NCI-H748 (cell line): ENCODE measurements at regions not wholly inside any gene's neighbourhood (a gene's known extent, or its start where the extent isn't known, plus 50 kb on each side); places are given as distances from the start of the nearest gene placed in this dataset.
"Not testable (repeated sequence)": the region's sequence is repeated elsewhere in the genome, so short reads cannot be mapped to it uniquely, and the experiment has no call there.

Experiments used
- DNase-seq: peaks from one replicate; lab custom pipeline; 2025; ENCODE audit not compliant: unreplicated experiment; lab: John Stamatoyannopoulos, UW

GRCh38 chr15:99454941-99455788 is 110.6 kb upstream of the MEF2A start:
- DNase-seq: no peak

- no peak for DNase-seq
These were observed 110.0 kb upstream of the MEF2A start for GRCh38 chr15:99455789-99456160.

DNA sequence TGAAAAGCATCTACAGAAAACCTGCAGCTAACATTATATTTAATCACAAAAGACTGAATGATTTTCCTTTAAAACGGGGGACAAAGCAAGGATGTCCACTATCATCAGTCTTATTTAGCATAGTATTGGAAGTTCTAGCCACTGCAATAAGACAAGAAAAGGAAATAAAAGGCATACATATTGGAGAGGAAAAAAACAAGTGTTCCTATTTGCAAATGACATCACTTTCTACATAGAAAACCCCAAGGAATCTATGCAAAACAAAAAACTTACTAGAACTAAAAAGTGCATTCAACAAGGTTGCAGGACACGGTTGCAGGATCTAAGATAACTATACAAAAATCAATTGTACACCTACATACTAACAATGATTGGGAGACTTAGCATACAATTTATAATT is 101.6 kb upstream of the MEF2A start:
- no peak for DNase-seq

DNA sequence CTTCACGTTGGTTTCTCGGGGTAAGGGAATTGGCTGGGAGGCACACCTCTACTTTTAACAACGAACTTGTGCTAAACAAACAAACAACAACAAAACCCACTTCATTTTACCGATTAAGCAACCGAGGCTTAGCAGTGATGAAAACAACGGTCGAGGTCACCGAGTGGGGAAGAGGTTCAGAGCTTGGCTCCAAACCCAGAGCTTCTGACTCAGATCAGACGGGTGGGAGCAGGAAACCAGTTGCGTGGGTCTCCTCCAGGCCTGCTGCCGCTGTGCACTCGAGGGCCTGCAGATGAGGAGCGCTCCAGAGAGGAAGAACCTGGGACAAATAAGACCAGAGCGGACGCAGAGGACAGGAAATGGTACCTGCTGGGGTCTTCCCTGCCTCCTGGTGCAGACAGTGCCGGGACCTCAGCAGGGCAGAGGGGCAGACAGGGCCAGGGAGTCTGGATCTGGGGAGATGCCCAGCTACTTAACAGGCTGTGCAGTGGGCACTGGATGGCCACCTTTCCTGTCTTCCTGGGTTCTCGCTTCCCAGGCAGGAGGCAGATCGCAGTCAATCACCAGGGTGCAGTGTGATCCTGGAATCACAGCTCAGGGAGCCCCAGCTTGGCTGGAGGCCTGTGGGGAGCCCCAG is 99.0 kb upstream of the MEF2A start:
- no peak for DNase-seq

- no peak for DNase-seq
These were observed 98.5 kb upstream of the MEF2A start for GRCh38 chr15:99467338-99467720.

DNA sequence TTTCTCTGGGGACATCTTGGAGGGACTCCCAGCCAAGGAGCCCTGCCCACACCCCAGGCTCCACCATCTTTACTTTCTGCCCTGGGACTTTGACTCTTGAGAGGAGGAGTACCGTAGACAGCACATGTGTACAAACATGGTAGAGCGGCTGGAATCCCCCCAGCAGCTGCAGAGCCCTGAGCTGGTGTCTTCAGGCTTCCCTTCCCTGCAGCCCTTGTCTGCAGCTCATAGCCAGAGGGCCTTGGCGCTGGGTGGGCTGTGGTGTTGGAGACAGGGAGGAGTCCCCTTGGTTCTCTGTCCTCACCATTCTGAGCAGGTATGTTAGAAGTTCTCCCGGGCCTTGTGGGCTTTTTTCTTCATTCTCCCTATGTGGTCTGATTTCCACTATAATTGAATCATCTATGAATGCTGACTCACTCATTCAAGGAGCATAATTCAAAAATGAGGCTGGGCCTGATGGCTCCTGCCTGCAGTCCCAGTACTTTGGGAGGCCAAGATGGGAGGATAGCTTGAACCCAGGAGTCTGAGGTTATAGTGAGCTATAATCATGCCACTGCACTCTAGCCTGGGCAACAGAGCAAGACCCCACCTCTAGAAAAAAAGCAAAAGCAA is 97.8 kb upstream of the MEF2A start:
- DNase-seq: no peak

DNA sequence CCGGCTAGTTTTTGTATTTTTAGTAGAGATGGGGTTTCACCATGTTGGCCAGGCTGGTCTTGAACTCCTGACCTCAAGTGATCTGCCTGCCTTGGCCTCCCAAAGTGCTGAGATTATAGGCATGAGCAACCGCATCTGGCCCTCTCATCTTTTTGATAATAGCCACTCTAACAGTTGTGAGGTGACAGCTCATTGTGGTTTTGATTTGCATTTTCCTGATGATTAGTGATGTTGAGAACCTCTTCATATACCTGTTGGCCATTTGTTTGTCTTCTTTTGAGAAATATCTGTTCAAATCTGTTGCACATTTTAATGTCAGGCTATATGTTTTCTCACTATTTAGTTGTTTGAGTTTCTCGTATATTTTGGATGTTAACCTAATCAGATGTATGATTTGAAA is 95.6 kb upstream of the MEF2A start:
- not testable (repeated sequence) for DNase-seq

- DNase-seq: no peak
These were observed 93.2 kb upstream of the MEF2A start for GRCh38 chr15:99472416-99473145.

DNA sequence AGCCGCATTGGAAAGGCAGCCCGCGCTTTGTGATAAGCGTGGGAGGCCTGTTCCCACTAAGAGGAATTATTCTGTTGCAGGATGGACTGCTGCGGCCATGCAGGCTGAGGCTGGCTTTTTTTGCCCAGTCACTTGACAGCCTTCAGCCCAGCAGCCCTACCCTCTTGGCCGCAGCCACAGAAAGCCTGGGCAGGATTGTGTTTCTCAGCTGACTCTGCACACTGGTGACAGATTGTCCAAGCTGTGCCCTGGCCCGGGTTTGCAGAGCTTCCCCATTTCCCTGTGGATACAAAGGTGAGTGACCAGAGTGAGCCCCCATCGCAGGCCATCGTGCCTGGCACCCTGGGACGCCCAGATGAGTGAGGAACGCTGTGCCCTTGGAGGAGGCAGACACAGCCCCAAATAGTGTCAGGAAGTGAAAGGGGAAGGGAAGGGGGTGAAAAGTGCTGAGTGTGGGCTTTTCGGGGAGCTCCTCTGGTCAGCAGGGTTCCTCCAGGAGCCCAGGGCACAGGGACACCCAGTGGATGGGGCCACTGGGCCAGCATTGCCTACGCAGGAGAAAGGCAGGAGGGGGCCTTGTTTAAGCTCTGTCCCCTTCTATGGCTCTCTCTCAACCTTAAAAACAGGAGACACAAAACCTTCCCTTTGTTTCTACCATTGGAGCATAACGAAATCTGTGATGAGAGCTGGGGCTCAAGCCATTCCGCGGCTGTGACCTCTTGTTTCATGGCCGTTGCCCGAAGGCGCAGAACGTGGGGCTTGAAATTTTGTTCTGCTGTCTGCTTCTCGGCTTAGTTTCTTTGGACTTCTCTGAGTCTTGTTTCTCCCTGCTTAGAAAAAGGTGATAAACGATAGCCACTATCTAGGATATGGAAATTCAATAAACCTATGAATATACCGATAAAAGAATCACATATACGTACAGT is 91.5 kb upstream of the MEF2A start:
- DNase-seq: no peak

GRCh38 chr15:99474909-99475753 is 90.7 kb upstream of the MEF2A start:
- no peak for DNase-seq

DNA sequence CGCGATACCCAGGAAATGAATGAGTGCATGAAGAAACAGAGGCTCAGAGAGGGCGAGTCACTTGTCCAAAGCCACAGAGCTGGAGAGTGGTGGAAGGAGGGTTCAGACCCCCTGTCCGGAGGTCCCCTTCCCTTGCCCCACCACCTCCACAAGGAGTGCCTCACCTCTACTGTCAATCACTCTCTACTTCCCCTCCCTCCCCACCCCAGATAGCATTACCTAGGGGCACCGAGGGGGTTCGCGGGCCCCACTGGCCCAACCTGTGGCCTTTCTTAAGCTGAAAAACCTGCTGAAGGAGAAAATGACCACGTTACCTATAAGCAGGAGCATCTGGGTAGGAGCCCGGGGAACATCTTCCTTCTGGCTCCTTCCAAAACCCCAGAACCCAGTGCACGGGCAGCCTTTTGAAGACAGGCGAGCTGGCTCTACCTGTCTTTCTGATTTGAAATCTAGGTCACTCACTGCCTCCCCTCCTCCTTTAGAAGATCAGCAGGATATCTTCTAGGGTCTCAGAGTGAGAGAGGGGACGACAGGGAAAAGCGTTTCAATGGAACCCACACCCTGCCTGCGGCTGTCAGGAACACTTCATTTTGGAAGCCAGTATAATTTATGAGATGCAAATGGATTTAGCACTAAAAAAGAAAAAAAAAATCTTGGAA is 89.9 kb upstream of the MEF2A start:
- no peak for DNase-seq

DNA sequence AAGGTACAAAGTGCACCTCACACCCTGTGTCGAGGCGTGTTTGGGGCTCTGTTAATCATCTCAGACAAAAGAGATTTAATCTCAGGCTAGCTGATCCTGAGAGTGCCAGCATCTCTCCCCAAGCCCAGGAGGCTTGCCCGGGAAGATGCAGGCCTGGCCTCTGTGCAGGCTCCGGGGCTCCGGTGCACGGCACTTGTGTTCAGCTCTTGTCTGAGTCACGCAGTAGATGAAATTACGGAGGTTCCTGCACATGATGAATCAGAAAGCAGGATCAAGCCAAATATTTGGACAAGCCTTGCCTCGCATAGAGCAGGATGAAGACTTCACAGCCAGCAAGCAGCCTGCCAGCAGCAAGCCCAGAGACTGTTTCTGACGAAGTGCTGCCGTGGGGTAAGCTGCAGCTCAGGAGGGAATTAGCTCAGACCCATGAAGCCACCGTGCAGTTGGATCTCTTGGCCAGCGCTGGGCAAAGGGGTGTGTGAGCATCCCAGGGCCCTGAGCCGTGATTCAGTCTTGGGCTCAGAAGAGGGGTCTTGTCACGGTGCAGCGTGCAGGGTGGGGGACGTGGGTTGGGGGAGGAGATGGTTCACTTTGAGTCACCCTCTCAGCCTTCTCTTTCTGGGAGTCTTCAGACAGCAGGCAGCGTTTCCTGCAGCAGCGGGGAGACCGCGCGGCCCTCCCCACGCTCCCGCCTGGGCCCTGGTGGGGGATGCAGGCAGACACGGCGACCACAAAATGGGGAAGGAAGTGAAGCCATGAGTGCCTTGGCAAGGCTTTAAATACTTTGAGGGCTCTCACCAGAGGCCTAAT is 89.2 kb upstream of the MEF2A start:
- no peak for DNase-seq

DNA sequence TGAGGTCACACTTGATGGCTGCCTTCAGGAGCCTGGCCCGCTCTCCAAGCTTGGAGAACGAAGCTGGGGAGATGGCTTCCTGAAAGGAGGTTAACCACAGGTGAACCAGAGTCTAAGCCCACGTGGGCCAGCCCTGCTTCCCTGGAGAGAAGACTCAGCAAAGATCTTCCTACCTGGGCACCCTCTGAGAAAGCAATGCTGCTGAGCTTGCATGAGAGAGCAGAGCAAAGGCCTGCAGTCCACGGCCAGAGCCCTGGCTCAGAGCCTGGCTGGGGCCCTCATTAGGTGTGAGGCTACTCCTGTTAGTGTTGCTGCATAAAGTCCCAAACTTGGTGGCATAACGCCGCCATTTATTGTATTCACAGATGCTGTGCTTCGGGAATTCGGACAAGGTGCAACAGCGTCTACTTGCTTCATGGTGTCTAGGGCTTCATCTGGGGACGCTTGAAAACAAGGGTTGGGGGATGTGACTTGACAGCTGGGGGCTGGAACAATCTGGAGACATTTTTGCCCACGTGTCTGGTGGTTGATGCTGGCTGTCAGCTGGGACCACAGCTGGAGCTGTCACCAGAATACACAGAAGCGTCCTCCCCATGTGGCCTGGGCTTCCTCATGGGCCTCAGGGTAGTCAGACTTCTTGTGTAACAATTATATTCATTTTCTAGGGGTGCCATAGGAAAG is 87.9 kb upstream of the MEF2A start:
- DNase-seq: no peak

DNA sequence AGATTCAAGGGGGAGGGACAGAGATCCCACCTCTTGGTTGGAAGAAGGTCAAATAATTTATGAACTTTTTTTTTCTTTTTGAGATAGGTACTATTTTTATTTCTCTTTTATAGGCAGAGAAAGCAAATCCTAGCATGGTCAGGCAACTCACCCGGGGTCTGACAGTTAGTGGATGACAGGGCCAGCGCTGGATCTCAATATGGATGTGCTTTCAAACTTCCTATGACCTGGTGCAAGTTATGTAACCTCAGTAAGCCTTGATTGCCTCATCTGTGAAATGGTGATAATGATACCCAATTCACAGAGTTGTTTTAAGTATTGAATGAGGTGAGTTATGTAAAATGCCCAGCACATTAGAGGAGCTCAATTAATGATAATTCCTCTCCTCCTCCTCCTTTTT is 86.8 kb upstream of the MEF2A start:
- no peak for DNase-seq

DNA sequence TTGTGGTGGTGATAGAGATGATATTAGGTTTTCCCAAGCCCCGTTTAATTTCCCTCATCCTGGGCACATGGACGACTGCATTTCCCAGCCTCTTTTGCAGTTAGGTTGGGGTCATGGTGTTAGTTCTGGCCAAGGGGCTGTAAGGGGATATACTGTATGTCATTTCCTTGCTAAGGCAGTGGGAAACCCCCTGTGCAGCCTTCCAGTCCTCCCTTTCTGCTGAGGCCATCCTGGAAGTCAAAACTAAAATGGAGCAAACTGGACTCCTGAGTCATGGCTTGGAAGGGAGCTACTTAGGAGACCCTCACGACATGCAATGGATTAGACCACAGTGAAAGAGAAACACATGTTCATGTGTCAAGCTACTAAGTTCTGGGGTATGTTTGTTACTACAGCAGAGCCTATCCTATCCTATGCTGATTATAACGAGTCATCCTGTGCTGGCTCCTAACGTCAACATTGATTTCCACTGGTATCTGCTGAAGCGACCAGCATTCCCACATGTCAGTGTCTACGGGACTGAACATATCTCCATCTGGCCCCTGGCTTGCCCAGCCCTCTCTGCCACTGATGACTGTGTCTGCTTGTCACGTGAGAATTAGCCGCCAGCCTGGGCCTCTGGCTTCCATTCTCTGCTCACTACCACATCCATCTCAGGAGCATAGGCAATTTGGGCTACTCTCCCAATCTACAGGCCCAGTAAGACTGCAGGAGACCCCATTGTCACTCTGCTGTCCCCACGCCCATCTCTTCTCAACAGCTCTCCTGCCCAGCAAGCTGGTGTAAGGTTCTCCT is 85.6 kb upstream of the MEF2A start:
- DNase-seq: no peak

DNA sequence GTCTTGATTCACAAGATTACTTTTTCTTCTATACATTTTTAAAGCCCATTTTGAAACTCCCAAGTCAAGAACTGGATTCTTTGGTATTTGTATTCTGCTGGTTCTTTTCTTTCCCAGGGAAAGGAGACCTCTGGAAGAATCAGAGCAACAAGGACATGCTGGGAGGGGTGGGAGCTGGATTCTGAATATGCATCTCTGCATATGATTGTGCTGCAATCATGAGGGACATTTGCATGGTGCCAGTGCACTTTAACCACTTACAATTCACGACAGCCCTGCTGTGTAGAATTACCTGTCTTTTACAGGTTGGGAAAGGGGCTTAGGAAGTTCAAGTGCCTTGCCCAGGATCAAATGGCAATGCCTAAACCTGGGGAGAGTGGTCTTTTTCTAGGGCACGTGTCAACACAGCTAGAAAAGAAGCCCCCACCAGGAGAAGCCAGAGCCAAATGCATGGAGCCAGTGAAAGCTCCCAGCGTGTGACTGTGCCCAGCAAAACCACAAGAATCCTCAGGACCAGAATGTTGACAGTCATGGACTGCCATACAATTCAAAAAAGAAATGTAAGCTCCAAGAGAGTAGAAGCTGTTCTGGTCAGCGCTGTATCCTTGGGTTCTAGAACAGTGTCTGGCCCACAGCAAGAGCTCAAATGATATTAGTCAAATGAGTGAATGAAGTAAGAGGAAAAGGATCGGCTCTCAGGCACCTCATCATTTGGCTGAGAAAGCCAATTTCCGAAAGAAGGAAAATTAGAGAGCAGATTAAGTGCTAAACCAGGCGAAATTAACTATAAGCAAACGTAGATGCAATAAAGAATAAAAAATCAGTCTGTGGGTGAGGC is 84.5 kb upstream of the MEF2A start:
- no peak for DNase-seq
